A673 (cell line): ENCODE measurements at regions not wholly inside any gene's neighbourhood (a gene's known extent, or its start where the extent isn't known, plus 50 kb on each side); places are given as distances from the start of the nearest gene placed in this dataset.

Source experiments
- EZH2 ChIP-seq: fragments of 200-600 bp; sonication (generic); IDR thresholded peaks from 2 replicates; pipeline ENCODE4 v1.6.1; 2017; ENCODE audit warnings: borderline replicate concordance, low read depth, mild to moderate bottlenecking, mixed read lengths, antibody characterized with exemption, low read length; ENCODE audit not compliant: poor library complexity, severe bottlenecking
- TF ChIP-seq, protein P1 (sequence below): fragments of 300-800, 200-600 bp; sonication (generic); conservative IDR thresholded peaks from 2 replicates; pipeline ENCODE4 v1.5.1; 2017; ENCODE audit warnings: low read depth, mild to moderate bottlenecking, antibody characterized with exemption, low read length, moderate library complexity, mixed read lengths

DNA sequence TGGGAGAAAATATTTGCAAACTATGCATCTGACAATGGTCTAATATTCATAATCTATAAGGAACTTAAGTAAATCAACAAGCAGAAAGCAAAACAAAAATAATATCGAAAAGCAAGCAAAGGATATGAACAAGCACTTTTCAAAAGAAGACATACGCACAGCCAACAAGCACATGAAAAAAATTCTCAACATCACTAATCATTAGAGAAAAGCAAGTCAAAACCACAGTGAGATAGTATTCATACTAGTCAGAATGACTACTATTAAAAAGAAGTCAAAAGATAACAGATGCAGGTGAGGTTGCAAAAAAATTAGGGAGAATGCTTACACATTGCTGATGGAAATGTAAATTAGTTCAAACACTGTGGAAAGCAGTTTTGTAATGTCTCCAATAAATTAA lies 410.2 kb downstream of the MMUT start:
- TF ChIP-seq, protein P1, sequence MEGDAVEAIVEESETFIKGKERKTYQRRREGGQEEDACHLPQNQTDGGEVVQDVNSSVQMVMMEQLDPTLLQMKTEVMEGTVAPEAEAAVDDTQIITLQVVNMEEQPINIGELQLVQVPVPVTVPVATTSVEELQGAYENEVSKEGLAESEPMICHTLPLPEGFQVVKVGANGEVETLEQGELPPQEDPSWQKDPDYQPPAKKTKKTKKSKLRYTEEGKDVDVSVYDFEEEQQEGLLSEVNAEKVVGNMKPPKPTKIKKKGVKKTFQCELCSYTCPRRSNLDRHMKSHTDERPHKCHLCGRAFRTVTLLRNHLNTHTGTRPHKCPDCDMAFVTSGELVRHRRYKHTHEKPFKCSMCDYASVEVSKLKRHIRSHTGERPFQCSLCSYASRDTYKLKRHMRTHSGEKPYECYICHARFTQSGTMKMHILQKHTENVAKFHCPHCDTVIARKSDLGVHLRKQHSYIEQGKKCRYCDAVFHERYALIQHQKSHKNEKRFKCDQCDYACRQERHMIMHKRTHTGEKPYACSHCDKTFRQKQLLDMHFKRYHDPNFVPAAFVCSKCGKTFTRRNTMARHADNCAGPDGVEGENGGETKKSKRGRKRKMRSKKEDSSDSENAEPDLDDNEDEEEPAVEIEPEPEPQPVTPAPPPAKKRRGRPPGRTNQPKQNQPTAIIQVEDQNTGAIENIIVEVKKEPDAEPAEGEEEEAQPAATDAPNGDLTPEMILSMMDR: no peak
- TF ChIP-seq EZH2: no peak
